ENCODE measurements at regions not wholly inside any gene's neighbourhood (a gene's known extent, or its start where the extent isn't known, plus 50 kb on each side); places are given as distances from the start of the nearest gene placed in this dataset.

- TF ChIP-seq CTCF (conservative IDR thresholded peaks at IDR 0.05; ENCODE audit: low read depth, low read length), result no peak
- no peak overlapping the region for H3K4me3 ChIP-seq (ENCODE audit: low read depth, low read length)
- DNase-seq (ENCODE audit: low read depth), result no peak
Observed at GRCh38 chr4:169342906-169343564, 72.3 kb upstream of the SH3RF1 start.

- TF ChIP-seq CTCF (conservative IDR thresholded peaks at IDR 0.05; ENCODE audit: low read depth, low read length), result no peak
Observed at GRCh38 chr4:169342159-169342860, 71.6 kb upstream of the SH3RF1 start.

GRCh38 chr4:169341490-169341889, 70.7 kb upstream of the SH3RF1 start:
- no peak overlapping the region for H3K4me3 ChIP-seq (ENCODE audit: low read depth, low read length)
- TF ChIP-seq CTCF (conservative IDR thresholded peaks at IDR 0.05; ENCODE audit: low read depth, low read length), result no peak
- peak; percentile 59 for DNase-seq (ENCODE audit: low read depth)

More at GRCh38 chr4:169342159-169342860, 71.6 kb upstream of the SH3RF1 start:
- no peak for DNase-seq (ENCODE audit: low read depth)
- no peak overlapping the region for H3K4me3 ChIP-seq (ENCODE audit: low read depth, low read length)

- no peak for DNase-seq (ENCODE audit: low read depth)
- H3K4me3 ChIP-seq (ENCODE audit: low read depth, low read length), result no peak overlapping the region
- TF ChIP-seq CTCF (conservative IDR thresholded peaks at IDR 0.05; ENCODE audit: low read depth, low read length), result no peak
Observed at GRCh38 chr4:169340834-169341233, 70.1 kb upstream of the SH3RF1 start.

GRCh38 chr4:169338241-169338640, 67.5 kb upstream of the SH3RF1 start:
- TF ChIP-seq CTCF (conservative IDR thresholded peaks at IDR 0.05; ENCODE audit: low read depth, low read length), result no peak
- peak; percentile 10 for DNase-seq (ENCODE audit: low read depth)
- H3K4me3 ChIP-seq (ENCODE audit: low read depth, low read length), result no peak overlapping the region

- H3K4me3 ChIP-seq (ENCODE audit: low read depth, low read length), result no peak overlapping the region
- DNase-seq (ENCODE audit: low read depth), result peak; percentile 82
- no peak for TF ChIP-seq CTCF (conservative IDR thresholded peaks at IDR 0.05; ENCODE audit: low read depth, low read length)
Observed at GRCh38 chr4:169337510-169337909, 66.8 kb upstream of the SH3RF1 start.

- TF ChIP-seq CTCF (conservative IDR thresholded peaks at IDR 0.05; ENCODE audit: low read depth, low read length), result no peak
- no peak overlapping the region for H3K4me3 ChIP-seq (ENCODE audit: low read depth, low read length)
- peak; percentile 35 for DNase-seq (ENCODE audit: low read depth)
Observed at GRCh38 chr4:169335331-169335730, 64.6 kb upstream of the SH3RF1 start.
